Tibial nerve (tissue), 4 donors: ENCODE measurements at regions not wholly inside any gene's neighbourhood (a gene's known extent, or its start where the extent isn't known, plus 50 kb on each side); places are given as distances from the start of the nearest gene placed in this dataset.

Experiments
- DNase-seq, 2 donors: peaks; one replicate each; pipeline ENCODE4 v3.0.0-alpha.2; 2019; ENCODE audit warnings: low spot score in 2 of 2
- H3K27ac ChIP-seq, 4 donors: fragments of 200-600 bp; sonication (generic) in 3 of 4; one replicate each; pipeline ENCODE4 v1.5.1; 2017 to 2019; ENCODE audit warnings: mild to moderate bottlenecking in 1 of 4
- H3K27me3 ChIP-seq, 2 donors: fragments of 200-600 bp; sonication (generic) in 1 of 2; one replicate each; pipeline versions ENCODE4 v1.5.1 to v1.6.0; 2017 to 2019
- H3K36me3 ChIP-seq, 3 donors: fragments of 200-600 bp; sonication (generic); one replicate each; pipeline ENCODE4 v1.5.1; 2018 to 2019
- H3K4me1 ChIP-seq, 4 donors: fragments of 200-600 bp; sonication (generic) in 3 of 4; one replicate each; pipeline ENCODE4 v1.5.1; 2017 to 2019
- H3K4me3 ChIP-seq, 4 donors: fragments of 200-600 bp; sonication (generic) in 3 of 4; one replicate each; pipeline ENCODE4 v1.5.1; 2017 to 2019; ENCODE audit warnings: mild to moderate bottlenecking in 1 of 4, moderate library complexity in 1 of 4
- H3K9me3 ChIP-seq, 4 donors: fragments of 200-600 bp; sonication (generic) in 3 of 4; one replicate each; pipeline ENCODE4 v1.5.1; 2017 to 2019
- EP300 ChIP-seq, 2 donors: sonication (generic); formaldehyde crosslinking; IDR thresholded peaks; one replicate each; pipeline ENCODE4 v1.6.1; 2017; ENCODE audit warnings: antibody characterized with exemption in 2 of 2, mild to moderate bottlenecking in 1 of 2
- POLR2A ChIP-seq, 2 donors: fragments of 450-650 bp; IDR thresholded peaks; one replicate each; pipeline ENCODE4 v1.6.1; 2017; ENCODE audit warnings: antibody characterized with exemption in 2 of 2, mild to moderate bottlenecking in 2 of 2, moderate library complexity in 2 of 2
- WGBS, 2 donors: methylation state at CpG; one replicate each; pipeline ENCODE4 v1.1.5; 2018; 5-methylcytosine and 5-hydroxymethylcytosine counted together
- TF ChIP-seq, protein P1 (sequence below), 5 experiments: fragments of 200-600 bp in 3 of 5; fragments of 450-650 bp in 2 of 5; sonication (generic) in 3 of 5; IDR thresholded peaks; one replicate each; pipeline ENCODE4 v1.5.1; 2016 to 2019; ENCODE audit warnings: antibody characterized with exemption in 5 of 5, mild to moderate bottlenecking in 3 of 5, moderate library complexity in 2 of 5

DNA sequence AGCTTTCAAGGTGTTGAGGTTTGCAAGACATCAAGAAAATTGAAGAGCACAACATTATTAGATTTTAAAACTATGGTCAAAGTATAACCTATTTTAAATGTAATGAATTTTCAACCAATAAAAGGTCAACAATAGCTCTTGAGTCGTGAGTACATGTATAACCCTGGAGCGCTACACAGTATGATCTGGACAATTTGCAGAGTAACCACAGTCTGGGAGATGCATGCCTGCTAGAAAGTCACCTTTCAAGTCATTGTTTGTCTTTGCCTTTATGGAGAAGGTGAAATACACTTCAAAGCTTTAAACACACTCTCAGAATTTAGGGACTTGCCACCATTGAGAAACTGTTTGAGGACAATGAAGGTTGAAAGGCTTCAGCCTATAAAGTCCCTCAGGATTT lies 112.6 kb upstream of the ALCAM start:
- 83 to 86% methylated on average over 2 of the region's 2 CpGs for WGBS, 2 donors
- Histone ChIP-seq H3K27ac (no peak overlapping the region), H3K27me3 (no peaks in the 10 kb centered on the region), H3K4me1 (no peaks in the 10 kb centered on the region), H3K4me3 (no peak overlapping the region), H3K36me3 (no peaks in the 10 kb centered on the region), H3K9me3 (peaks cover 0 to 15% (median 0%) of the 10 kb centered on the region in 4 donors)
- DNase-seq, result no peak
- TF ChIP-seq, protein P1, sequence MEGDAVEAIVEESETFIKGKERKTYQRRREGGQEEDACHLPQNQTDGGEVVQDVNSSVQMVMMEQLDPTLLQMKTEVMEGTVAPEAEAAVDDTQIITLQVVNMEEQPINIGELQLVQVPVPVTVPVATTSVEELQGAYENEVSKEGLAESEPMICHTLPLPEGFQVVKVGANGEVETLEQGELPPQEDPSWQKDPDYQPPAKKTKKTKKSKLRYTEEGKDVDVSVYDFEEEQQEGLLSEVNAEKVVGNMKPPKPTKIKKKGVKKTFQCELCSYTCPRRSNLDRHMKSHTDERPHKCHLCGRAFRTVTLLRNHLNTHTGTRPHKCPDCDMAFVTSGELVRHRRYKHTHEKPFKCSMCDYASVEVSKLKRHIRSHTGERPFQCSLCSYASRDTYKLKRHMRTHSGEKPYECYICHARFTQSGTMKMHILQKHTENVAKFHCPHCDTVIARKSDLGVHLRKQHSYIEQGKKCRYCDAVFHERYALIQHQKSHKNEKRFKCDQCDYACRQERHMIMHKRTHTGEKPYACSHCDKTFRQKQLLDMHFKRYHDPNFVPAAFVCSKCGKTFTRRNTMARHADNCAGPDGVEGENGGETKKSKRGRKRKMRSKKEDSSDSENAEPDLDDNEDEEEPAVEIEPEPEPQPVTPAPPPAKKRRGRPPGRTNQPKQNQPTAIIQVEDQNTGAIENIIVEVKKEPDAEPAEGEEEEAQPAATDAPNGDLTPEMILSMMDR (IDR thresholded peaks at IDR 0.05), result no peak
- TF ChIP-seq POLR2A (IDR thresholded peaks at IDR 0.05) (no peak), EP300 (IDR thresholded peaks at IDR 0.05) (no peak)

DNA sequence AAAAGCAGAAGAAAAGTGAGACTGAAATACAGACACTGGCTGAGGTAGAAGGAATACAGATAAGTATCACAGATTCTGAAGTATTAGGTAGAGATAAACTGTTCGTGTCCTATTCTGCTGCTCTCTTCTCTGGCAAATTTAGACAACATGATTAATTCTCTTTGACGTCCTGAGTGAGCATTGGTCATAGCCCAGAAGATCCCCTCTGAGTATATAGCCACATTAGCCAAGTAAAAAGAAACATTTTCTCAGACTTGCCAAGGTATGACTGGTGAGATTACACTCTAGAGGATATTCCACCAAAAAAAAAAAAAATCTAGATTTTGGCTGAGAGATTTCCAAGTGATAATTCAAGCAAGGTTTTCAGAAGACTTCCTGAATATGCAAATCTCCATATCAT lies 111.4 kb upstream of the ALCAM start:
- Histone ChIP-seq H3K27me3 (no peaks in the 10 kb centered on the region), H3K4me1 (no peaks in the 10 kb centered on the region), H3K27ac (no peak overlapping the region), H3K9me3 (peaks cover 0 to 14% (median 0%) of the 10 kb centered on the region in 4 donors), H3K36me3 (no peaks in the 10 kb centered on the region), H3K4me3 (no peak overlapping the region)
- WGBS, 2 donors, result 47 to 50% methylated on average over 2 of the region's 2 CpGs
- DNase-seq, result no peak
- TF ChIP-seq EP300 (IDR thresholded peaks at IDR 0.05) (no peak), POLR2A (IDR thresholded peaks at IDR 0.05) (no peak)
- TF ChIP-seq, protein P1 (IDR thresholded peaks at IDR 0.05), result no peak

DNA sequence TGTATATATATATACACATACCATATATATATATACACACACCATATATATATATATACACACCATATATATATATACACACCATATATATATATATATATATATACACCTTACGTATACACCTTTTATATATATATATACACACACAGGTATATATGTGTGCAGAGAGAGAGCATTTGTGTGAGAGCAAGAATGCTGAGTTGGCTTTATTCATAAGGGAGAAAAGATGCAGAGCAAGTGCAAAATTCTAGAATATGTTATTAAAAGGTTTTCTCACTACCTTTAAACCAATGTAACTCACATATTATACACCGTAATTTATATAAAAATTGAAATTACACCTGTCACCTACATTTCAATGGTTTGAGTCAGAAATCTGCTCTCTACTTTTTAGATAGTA lies 107.2 kb upstream of the ALCAM start:
- TF ChIP-seq POLR2A (IDR thresholded peaks at IDR 0.05), result no peak
- TF ChIP-seq, protein P1 (IDR thresholded peaks at IDR 0.05), result no peak
- DNase-seq, result no peak
- Histone ChIP-seq H3K9me3 (peaks cover 0 to 3% (median 0%) of the 10 kb centered on the region in 4 donors), H3K36me3 (no peaks in the 10 kb centered on the region), H3K27me3 (no peaks in the 10 kb centered on the region), H3K27ac (no peak overlapping the region), H3K4me3 (no peak overlapping the region), H3K4me1 (no peaks in the 10 kb centered on the region)
- 49 to 68% methylated on average over 2 of the region's 2 CpGs for WGBS, 2 donors

DNA sequence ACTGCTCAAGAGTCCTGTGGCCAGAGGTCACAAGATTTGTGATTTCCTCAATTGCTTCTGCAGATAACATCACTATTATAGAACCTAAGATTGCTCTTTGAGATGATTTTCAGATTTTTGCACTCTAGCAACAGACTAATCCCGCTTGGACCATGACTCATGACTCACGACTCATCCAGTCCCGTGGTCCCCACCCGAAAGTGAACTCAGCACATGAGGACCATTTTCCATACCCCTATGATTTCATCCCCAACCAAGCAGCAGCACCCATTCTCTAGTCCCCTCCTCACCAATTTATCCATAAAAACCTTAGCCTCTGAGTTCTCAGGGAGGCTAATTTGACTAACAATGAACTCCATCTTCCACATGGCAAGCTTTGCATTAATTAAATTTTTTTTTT lies 106.3 kb upstream of the ALCAM start:
- TF ChIP-seq POLR2A (IDR thresholded peaks at IDR 0.05) (no peak), EP300 (IDR thresholded peaks at IDR 0.05) (no peak)
- TF ChIP-seq, protein P1 (IDR thresholded peaks at IDR 0.05), result no peak
- Histone ChIP-seq H3K36me3 (no peaks in the 10 kb centered on the region), H3K27ac (no peak overlapping the region), H3K4me1 (no peaks in the 10 kb centered on the region), H3K4me3 (no peak overlapping the region), H3K9me3 (peaks cover 0 to 3% (median 0%) of the 10 kb centered on the region in 4 donors), H3K27me3 (no peaks in the 10 kb centered on the region)
- DNase-seq, result no peak
- WGBS, 2 donors, result 88 to 91% methylated on average over 4 of the region's 4 CpGs

DNA sequence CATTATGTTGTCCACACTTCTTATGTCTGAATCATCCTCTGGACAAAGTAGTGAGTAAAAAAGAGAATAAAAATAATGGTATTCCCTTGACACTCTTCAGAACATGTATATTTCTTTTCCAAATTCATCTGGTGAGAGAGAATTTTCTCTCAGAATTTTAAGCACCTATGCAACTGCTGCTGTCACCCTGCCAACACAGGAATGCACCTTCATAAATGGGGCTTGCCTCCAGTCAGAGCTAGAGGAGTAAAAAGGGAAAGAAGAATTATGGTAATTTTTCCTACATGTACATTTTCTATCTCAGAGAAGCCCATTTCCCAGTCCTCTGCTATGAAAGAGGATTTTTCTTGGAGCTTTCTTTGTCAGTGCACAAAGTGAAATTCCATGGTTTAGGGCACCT lies 92.2 kb upstream of the ALCAM start:
- no peaks in the 10 kb centered on the region for H3K4me1 ChIP-seq
- no peak overlapping the region for H3K27ac ChIP-seq
- no peaks in the 10 kb centered on the region for H3K9me3 ChIP-seq
- no peak for TF ChIP-seq EP300 (IDR thresholded peaks at IDR 0.05)
- TF ChIP-seq, protein P1 (IDR thresholded peaks at IDR 0.05), result no peak
- no peak for DNase-seq
- H3K36me3 ChIP-seq, result no peaks in the 10 kb centered on the region
- H3K4me3 ChIP-seq, result no peak overlapping the region
- no peaks in the 10 kb centered on the region for H3K27me3 ChIP-seq
